ENCODE measurements at regions not wholly inside any gene's neighbourhood (a gene's known extent, or its start where the extent isn't known, plus 50 kb on each side); places are given as distances from the start of the nearest gene placed in this dataset.

- Histone ChIP-seq H3K36me3 (no peaks in the 10 kb centered on the region), H3K4me3 (replicated peaks in 1 of 3) (no peak overlapping the region), H3K27me3 (no peaks in the 10 kb centered on the region), H3K9me3 (no peaks in the 10 kb centered on the region), H3K27ac (no peak overlapping the region), H3K4me1 (no peaks in the 10 kb centered on the region)
- intact Hi-C loops (cut with DNase I): no loop called here
- no peak for DNase-seq
- no peak for TF ChIP-seq POLR2A (IDR thresholded peaks at IDR 0.05)
- TF ChIP-seq CTCF (IDR thresholded peaks at IDR 0.05): no peak
These were observed 331.5 kb upstream of the MAP3K7 start for GRCh38 chr6:90918361-90918760.

- no peaks in the 10 kb centered on the region for H3K27me3 ChIP-seq
- no peaks in the 10 kb centered on the region for H3K9me3 ChIP-seq
- no peaks in the 10 kb centered on the region for H3K4me1 ChIP-seq
- no peak overlapping the region for H3K27ac ChIP-seq
- DNase-seq: no peak
- no peak for TF ChIP-seq POLR2A (IDR thresholded peaks at IDR 0.05)
- TF ChIP-seq CTCF (IDR thresholded peaks at IDR 0.05): no peak
- intact Hi-C loops (cut with DNase I): no loop called here
- no peak overlapping the region for H3K4me3 ChIP-seq (replicated peaks in 1 of 3)
- no peaks in the 10 kb centered on the region for H3K36me3 ChIP-seq
These were observed 330.5 kb upstream of the MAP3K7 start for GRCh38 chr6:90917376-90917775.

DNA sequence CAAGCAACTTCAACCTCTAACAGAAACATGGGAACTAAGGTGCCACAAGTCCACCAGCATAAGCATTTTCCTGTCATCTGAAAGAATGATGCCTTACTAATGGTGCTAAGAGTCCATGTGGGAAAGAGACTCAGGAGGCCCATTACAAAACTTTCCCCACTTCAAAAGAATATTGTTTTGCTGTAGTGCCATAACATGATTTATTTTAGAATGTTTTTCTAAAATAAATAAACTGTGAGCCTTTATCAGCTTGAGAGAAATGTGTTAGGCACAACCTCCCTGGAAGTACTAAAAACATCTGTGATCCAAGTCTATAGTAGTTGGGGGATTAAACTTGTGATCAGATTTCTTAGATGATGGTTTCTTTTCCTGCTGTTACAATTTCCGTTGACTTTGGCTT is 330.1 kb upstream of the MAP3K7 start:
- Histone ChIP-seq H3K4me1 (no peaks in the 10 kb centered on the region), H3K4me3 (replicated peaks in 1 of 3) (no peak overlapping the region), H3K27me3 (no peaks in the 10 kb centered on the region), H3K36me3 (no peaks in the 10 kb centered on the region), H3K9me3 (no peaks in the 10 kb centered on the region), H3K27ac (no peak overlapping the region)
- TF ChIP-seq POLR2A (IDR thresholded peaks at IDR 0.05): no peak
- TF ChIP-seq CTCF (IDR thresholded peaks at IDR 0.05): no peak
- DNase-seq: no peak
- intact Hi-C loops (cut with DNase I): no loop called here
- 65 to 70% methylated on average over 1 of the region's 1 CpG for WGBS, 2 donors

- Histone ChIP-seq H3K27me3 (no peaks in the 10 kb centered on the region), H3K4me1 (no peaks in the 10 kb centered on the region), H3K9me3 (no peaks in the 10 kb centered on the region), H3K4me3 (replicated peaks in 1 of 3) (no peak overlapping the region), H3K36me3 (no peaks in the 10 kb centered on the region), H3K27ac (no peak overlapping the region)
- 76 to 90% methylated on average over 5 of the region's 5 CpGs for WGBS, 2 donors
- intact Hi-C loops (cut with DNase I): no loop called here
- no peak for DNase-seq
- TF ChIP-seq POLR2A (IDR thresholded peaks at IDR 0.05): no peak
- no peak for TF ChIP-seq CTCF (IDR thresholded peaks at IDR 0.05)
These were observed 328.5 kb upstream of the MAP3K7 start for GRCh38 chr6:90915224-90915915.

DNA sequence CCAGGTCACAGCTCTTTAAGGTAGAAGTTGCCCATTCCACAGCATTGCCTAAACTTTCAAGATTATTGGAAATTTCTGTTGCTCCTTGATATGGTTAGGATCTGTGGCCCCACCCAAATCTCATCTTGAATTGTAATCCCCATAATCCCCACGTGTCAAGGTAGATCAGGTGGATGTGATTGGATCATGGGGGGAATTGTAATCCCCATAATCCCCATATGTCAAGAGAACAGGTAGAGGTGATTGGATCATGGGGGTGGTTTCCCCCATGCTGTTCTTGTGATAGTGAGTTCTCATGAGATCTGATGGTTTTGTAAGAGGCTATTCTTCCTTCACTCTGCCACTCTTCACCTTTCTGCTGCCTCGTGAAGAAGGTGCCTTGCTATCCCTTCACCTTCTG is 327.4 kb upstream of the MAP3K7 start:
- no peaks in the 10 kb centered on the region for H3K27me3 ChIP-seq
- intact Hi-C loops (cut with DNase I): no loop called here
- WGBS, 2 donors: 69 to 80% methylated on average over 2 of the region's 2 CpGs
- H3K4me1 ChIP-seq: no peaks in the 10 kb centered on the region
- no peak for DNase-seq
- H3K4me3 ChIP-seq (replicated peaks in 1 of 3): no peak overlapping the region
- H3K27ac ChIP-seq: no peak overlapping the region
- H3K36me3 ChIP-seq: no peaks in the 10 kb centered on the region
- H3K9me3 ChIP-seq: no peaks in the 10 kb centered on the region
- TF ChIP-seq CTCF (IDR thresholded peaks at IDR 0.05) (no peak), POLR2A (IDR thresholded peaks at IDR 0.05) (no peak)

All from thyroid gland (tissue), 4 donors.